H1 (cell line): ENCODE measurements at regions not wholly inside any gene's neighbourhood (a gene's known extent, or its start where the extent isn't known, plus 50 kb on each side); places are given as distances from the start of the nearest gene placed in this dataset.

Source experiments
- CTCF ChIP-seq, 3 experiments: IDR thresholded peaks; 1 replicate in 2 of 3; 2 replicates in 1 of 3; pipeline versions ENCODE4 v1.5.1 to v1.6.1; 2011; ENCODE audit warnings: low read length in 3 of 3, mild to moderate bottlenecking in 3 of 3, inconsistent platforms in 2 of 3, low read depth in 1 of 3, moderate library complexity in 1 of 3; ENCODE audit not compliant: insufficient read depth in 1 of 3; ENCODE audit errors: control extremely low read depth in 1 of 3
- EZH2 ChIP-seq: fragments of 200-600 bp; sonication (generic); IDR thresholded peaks from 2 replicates; pipeline ENCODE4 v1.7.1; 2012; ENCODE audit warnings: low read depth, mild to moderate bottlenecking, moderate library complexity, low read length, inconsistent platforms; ENCODE audit not compliant: severe bottlenecking
- POLR2A ChIP-seq, 2 experiments: IDR thresholded peaks; 1 replicate in 1 of 2; 2 replicates in 1 of 2; pipeline ENCODE4 v1.6.1; 2011; ENCODE audit warnings: low read depth in 2 of 2, low read length in 2 of 2, mild to moderate bottlenecking in 2 of 2; ENCODE audit errors: control extremely low read depth in 1 of 2
- POLR2AphosphoS5 ChIP-seq: IDR thresholded peaks from 2 replicates; pipeline ENCODE4 v1.6.1; 2011; ENCODE audit warnings: low read depth, low read length
- RBBP5 ChIP-seq: IDR thresholded peaks from 2 replicates; pipeline ENCODE4 v1.7.1; 2012; ENCODE audit warnings: low read depth, mild to moderate bottlenecking, inconsistent platforms, low read length, moderate library complexity, borderline replicate concordance
- RFX5 ChIP-seq: IDR thresholded peaks from 2 replicates; pipeline ENCODE4 v1.6.1; 2011; ENCODE audit warnings: low read depth, low read length, improper control_type of control experiment, borderline replicate concordance
- SUZ12 ChIP-seq: fragments of 200-600 bp; sonication (generic); IDR thresholded peaks from 2 replicates; pipeline ENCODE4 v1.6.1; 2012; ENCODE audit warnings: mild to moderate bottlenecking, inconsistent platforms, low read length, moderate library complexity, mixed read lengths
- USF2 ChIP-seq: IDR thresholded peaks from 2 replicates; pipeline ENCODE4 v1.6.1; 2011; ENCODE audit warnings: low read length, improper control_type of control experiment
- YY1 ChIP-seq: IDR thresholded peaks from 2 replicates; pipeline ENCODE4 v1.6.1; 2011; ENCODE audit warnings: low read depth, mild to moderate bottlenecking, low read length

GRCh38 chr12:88805286-88805685 lies 225.0 kb upstream of the KITLG start:
- TF ChIP-seq CTCF (IDR thresholded peaks at IDR 0.05; ENCODE audit: control extremely low read depth in 1 of 3, insufficient read depth in 1 of 3, low read depth in 1 of 3, low read length in 3 of 3) (no peak), EZH2 (no peak), RFX5 (no peak), RBBP5 (no peak), POLR2AphosphoS5 (no peak), USF2 (no peak), SUZ12 (no peak), POLR2A (IDR thresholded peaks at IDR 0.05; ENCODE audit: control extremely low read depth in 1 of 2, low read depth in 2 of 2, low read length in 2 of 2) (no peak), YY1 (no peak)
